Activated CD4-positive, alpha-beta T cell treated with anti-CD3 and anti-CD28 coated beads, Interleukin-2, amount 50 U/mL, for 16 hours (primary cell): ENCODE measurements at regions not wholly inside any gene's neighbourhood (a gene's known extent, or its start where the extent isn't known, plus 50 kb on each side); places are given as distances from the start of the nearest gene placed in this dataset.

ENCODE experiments used
- DNase-seq: peaks from one replicate; pipeline ENCODE4 v3.0.0-alpha.2; 2020

- no peak for DNase-seq
Observed at GRCh38 chr3:25313286-25313685, 114.8 kb upstream of the RARB start.

DNA sequence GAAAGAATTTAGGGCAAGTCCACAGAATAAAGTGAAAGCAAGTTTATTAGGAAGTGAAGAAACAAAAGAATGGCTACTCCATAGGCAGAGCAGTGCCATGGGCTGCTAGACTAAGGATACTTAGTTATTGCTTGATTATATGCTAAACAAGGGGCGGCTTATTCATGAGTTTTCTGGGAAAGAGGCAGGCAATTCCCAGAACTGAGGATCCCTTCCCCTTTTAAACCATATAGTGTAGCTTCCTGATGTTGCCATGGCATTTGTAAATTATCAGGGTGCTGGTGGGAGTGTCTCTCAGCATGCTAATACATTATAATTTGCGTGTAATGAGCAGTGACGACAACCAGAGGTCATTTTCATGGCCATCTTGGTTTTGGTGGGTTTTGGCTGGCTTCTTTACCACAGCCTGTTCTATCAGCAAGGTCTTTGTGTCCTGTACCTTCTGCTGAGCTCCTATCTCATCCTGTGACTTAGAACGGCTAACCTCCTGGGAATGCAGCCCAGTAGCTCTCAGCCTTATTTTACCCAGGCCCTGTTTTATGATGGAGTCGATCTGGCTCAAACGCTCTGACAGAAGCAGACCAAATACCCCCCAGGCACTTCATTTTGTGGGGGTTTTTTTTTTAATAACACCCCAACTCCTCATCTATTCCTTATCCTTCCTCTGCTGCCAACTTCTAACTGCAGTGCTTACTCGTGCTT, 103.0 kb upstream of the RARB start:
- DNase-seq, result no peak

GRCh38 chr3:25335356-25335755, 92.7 kb upstream of the RARB start:
- no peak for DNase-seq

DNA sequence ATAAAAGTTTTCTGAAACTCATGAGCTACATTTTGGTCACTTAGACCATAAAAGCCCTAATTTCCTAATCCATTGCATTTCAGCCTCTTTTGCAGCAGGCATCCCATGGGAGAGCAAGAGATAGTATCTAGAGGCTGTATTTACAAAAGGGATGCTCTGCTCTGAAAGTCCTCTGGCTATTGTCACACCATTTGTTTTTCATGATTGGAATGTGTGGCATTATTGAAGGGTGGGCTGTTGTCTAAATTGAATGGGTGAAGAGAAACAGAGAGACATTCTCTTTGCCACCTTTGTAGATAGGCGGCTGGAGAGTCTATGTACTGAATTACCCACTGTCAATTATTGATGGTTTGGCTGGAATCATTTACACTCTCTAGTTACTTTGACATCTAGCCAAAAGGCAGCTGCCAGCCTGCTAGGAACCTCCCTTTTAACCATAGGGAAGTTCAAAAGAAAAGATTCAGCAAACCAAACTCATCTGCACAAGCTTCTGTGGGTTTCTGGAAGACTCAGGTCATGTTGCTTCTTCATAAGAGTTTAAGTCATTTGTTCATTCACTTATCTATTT, 89.8 kb upstream of the RARB start:
- no peak for DNase-seq

- DNase-seq, result no peak
Observed at GRCh38 chr3:25339225-25339624, 88.8 kb upstream of the RARB start.

GRCh38 chr3:25344670-25345069, 83.4 kb upstream of the RARB start:
- DNase-seq, result no peak

GRCh38 chr3:25349095-25349494, 79.0 kb upstream of the RARB start:
- no peak for DNase-seq

- no peak for DNase-seq
Observed at GRCh38 chr3:25349828-25350724, 78.0 kb upstream of the RARB start.

DNA sequence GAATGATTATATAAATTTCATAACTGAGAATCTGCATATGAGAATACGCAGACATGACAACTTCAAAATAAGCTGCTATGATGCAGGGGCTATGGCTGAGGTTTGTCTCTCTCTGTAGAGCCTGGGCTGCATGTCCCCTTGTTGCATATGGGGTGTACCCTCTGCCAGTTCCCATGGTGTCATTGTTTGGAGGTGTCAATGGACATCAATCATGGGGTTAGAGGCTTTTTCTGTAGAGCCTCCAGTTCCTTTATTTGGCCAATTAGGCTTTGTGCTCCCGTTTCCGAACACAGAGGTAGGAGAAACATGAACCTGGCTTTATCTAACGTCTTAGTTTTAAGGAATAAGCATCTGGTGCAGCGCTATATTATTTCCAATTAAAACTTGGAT, 77.3 kb upstream of the RARB start:
- no peak for DNase-seq

GRCh38 chr3:25354071-25354470, 74.0 kb upstream of the RARB start:
- DNase-seq, result no peak

DNA sequence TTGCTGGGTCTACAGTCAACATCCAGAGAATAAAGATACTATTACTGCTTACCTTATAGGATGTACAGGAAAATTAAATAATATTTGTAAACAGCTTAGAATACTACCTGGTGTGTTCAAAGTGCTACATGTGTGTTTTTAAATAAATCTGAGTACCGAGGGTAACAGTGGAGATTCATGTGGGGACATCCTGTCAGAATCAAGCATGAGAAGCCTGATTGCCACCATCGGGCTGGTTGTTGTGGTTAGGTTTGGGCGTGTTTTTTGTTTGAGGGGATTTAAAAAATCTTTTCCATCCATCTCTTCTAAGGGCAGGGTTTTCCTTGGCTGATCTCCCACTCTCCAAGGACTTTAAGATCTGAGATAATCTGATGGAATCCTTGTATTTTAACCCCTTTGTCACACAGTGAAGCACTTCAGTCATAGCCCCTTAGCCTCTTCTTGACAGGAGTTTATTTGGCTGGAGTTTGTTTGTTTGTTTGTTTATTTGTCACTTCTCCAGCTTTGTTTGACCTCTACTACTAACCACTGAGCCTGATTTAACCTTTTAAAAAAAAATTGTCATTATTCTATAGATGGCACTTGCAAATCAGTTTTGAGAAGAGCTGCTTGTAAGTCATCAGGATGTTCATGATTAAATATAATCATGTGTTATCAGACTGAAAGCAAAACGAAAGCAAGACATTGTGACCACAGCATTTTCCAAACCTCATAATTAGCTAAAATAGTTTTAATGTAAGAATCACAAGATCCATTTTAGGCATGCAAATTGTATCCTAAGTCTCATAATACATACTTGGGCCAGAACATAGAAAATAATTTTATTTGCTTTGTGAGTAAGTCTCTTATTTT, 72.8 kb upstream of the RARB start:
- no peak for DNase-seq

GRCh38 chr3:25355998-25356397, 72.1 kb upstream of the RARB start:
- DNase-seq, result no peak

DNA sequence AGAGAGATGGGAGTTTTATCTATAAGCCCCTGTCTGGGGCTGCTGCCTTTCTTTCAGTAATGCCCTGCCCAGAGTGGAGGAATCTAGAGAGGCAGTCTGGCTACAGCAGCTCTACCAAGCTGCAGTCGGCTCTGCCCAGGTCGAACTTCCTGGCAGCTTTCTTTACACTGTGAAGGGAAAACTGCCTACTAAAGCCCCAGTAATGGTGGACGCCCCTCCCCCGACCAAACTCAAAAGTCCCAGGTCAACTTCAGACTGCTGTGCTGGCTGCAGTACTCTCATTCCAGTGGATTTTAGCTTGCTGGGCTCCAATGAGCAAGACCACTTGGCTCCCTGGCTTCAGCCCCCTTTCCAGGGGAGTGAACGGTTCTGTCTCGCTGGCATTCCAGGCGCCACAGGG, 65.9 kb upstream of the RARB start:
- no peak for DNase-seq

DNA sequence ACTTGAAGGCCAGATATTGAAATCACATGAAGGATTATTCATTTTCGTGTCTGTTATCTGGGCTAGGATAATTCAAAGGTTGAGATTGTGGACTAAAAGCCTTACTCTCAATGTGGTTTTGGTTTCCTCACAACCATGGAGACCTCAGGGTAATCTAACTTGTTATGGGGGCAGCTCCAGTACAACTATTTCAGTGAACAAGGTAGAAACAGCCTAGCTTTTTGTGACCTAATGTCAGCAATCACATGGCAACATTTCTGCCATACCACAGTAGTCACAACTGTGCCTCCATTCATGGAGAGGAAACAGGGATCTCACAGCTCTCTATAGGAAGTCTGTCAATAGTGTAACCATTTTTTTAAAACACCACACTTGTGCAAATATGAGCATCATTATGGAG, 62.4 kb upstream of the RARB start:
- no peak for DNase-seq

DNA sequence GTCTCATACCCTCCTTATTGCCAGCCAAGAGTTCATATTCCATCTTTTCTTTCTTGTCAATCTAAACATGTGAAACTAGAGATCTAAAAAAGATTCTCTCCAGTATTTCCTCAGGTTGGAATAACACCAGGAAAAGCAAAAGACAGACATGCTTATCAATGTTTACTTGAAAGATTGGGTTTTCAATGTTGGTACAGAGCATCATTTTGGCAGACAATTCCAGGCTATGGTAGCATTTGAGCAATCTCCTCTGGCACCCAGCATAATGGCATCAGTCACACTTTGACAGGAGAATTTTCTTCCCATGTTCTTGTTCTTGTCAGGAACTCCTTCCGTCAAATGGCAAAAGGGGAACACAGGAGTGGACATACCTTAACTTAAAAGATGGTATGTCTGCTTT, 61.0 kb upstream of the RARB start:
- no peak for DNase-seq

DNA sequence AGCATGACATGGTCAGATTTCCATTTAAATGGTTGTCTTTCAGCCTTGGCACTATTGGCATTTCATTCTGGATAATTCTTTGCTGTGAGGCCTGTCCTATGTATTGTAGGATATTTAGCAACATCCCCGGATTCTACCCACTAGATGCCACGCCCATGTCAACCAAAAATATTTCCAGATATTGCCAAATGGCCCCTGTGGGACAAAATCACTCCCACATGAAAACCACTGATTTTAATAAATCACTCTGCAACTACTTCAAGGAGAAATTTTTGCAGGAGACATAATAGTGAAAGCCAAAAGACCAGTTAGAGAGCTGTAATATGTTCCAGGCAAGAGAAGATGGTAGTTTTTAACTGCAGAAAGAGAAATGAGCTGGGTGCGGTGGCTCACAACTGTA, 55.9 kb upstream of the RARB start:
- no peak for DNase-seq

DNA sequence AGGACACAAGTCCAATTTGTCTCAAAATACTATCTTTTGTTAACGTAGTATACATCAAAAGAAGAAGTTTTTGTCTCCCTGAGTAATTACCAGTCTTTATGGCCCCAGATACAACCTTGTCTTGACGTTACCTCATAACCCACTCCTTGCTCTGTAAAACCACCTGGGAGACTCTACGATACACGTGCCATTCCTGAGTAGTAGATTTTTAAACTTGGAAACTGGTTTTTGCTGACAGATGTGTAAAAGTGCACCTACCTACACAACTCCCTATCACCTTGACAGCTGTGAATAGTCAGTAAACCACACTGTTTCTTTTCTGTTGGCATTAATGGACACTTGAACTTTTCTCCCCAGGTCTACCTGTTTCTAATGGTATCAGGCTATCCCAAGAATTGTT, 51.7 kb upstream of the RARB start:
- no peak for DNase-seq

- no peak for DNase-seq
Observed at GRCh38 chr3:25377042-25377441, 51.0 kb upstream of the RARB start.
